ENCODE measurements at regions not wholly inside any gene's neighbourhood (a gene's known extent, or its start where the extent isn't known, plus 50 kb on each side); places are given as distances from the start of the nearest gene placed in this dataset.

DNA sequence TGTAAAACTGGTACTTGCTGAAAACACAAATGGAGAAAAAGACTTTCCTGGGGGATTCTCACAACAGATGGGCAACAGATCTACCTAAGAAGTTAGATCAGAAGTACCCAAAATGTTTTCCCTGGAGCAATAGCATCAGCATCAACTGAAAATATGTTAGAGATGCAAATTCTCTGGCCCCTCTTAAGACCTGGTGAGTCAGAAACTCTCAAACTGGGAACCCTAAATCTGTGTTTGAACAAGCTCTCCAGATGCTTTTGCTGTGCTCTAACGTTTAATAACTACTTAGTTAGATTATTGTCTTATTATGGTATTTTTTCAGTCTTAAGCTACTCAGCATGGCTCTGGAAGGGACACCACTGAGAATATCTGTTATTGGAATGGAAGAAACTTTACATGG is 55.2 kb upstream of the TRPC3 start:
- Mint-ChIP-seq H3K4me3 (no peak overlapping the region), H3K36me3 (no peaks in the 10 kb centered on the region), H3K4me1 (peaks cover 9% of the 10 kb centered on the region), H3K9me3 (no peaks in the 10 kb centered on the region), H3K27me3 (peaks cover 16% of the 10 kb centered on the region), H3K27ac (no peak overlapping the region)
- CTCF ChIA-PET, result no interaction called here
- no peak for DNase-seq

GRCh38 chr4:122005064-122005755 is 53.4 kb upstream of the TRPC3 start:
- CTCF ChIA-PET, result interaction anchor here (0.8 to 2.1 kb wide), 4 partner anchors 56 to 572 kb away, joined by 4 to 7 read pairs (median 4); no protein-coding TSS in a partner anchor
- no peaks in the 10 kb centered on the region for H3K9me3 Mint-ChIP-seq
- H3K27ac Mint-ChIP-seq, result no peak overlapping the region

DNA sequence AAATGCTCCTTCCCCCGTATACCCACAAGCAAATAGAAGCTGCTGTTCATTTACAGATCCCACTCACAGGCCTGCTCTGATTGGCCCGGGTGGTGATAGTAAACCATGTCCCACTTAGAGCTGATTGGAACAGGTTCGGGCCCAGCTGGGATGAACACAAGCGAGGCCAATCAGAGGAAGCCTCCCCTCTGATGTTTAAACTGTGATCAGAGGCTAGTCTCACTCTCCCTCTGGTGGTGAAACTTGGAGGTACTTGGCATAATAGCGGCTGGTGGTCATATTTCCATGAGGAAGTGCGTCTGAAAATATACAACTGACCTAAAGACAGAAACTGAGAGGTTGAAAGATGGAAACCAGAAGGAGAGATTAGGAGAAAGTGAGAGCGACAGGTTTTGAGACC is 51.5 kb upstream of the TRPC3 start:
- no peak overlapping the region for H3K4me3 Mint-ChIP-seq
- H3K27ac Mint-ChIP-seq, result no peak overlapping the region
- H3K27me3 Mint-ChIP-seq, result peaks cover 13% of the 10 kb centered on the region
- H3K36me3 Mint-ChIP-seq, result no peaks in the 10 kb centered on the region
- DNase-seq, result peak; percentile 34
- no peaks in the 10 kb centered on the region for H3K9me3 Mint-ChIP-seq
- CTCF ChIA-PET, result interaction anchor here (0.8 to 2.1 kb wide), 3 partner anchors 53 to 102 kb away, joined by 4 to 5 read pairs (median 4); no protein-coding TSS in a partner anchor
- peaks cover 9% of the 10 kb centered on the region for H3K4me1 Mint-ChIP-seq

More at GRCh38 chr4:122005064-122005755, 53.4 kb upstream of the TRPC3 start:
- DNase-seq, result no peak
- H3K4me3 Mint-ChIP-seq, result no peak overlapping the region
- peaks cover 20% of the 10 kb centered on the region for H3K27me3 Mint-ChIP-seq
- peaks cover 9% of the 10 kb centered on the region for H3K4me1 Mint-ChIP-seq
- H3K36me3 Mint-ChIP-seq, result no peaks in the 10 kb centered on the region

Measured in activated naive CD4-positive, alpha-beta T cell treated with anti-CD3 and anti-CD28 coated beads, Interleukin-2, amount 10 ng/mL, durations not matched to agents 7 days and 5 days (primary cell).